T47D (cell line): ENCODE measurements at regions not wholly inside any gene's neighbourhood (a gene's known extent, or its start where the extent isn't known, plus 50 kb on each side); places are given as distances from the start of the nearest gene placed in this dataset.

ENCODE experiments used
- DNase-seq, 2 experiments: peaks; one replicate each; pipeline versions ENCODE4 v3.0.0 to v3.0.0-alpha.2; 2011 to 2012; ENCODE audit warnings: low read depth in 1 of 2, low spot score in 1 of 2
- JUND ChIP-seq: IDR thresholded peaks from 2 replicates; pipeline ENCODE4 v1.6.1; 2012; ENCODE audit warnings: low read depth
- in situ Hi-C: cut with HindIII; loops from 2 replicates; pipeline ENCODE4 v1.10.0; 2016; ENCODE audit warnings: low sequenced_read_pairs, low pct_unique_long_range_greater_than_20kb

GRCh38 chr3:184659797-184660301 is 52.0 kb downstream of the MAGEF1 start:
- TF ChIP-seq JUND, result no peak
- peak; percentile 41 to 50 for DNase-seq
- in situ Hi-C loops, result no loop called here

DNA sequence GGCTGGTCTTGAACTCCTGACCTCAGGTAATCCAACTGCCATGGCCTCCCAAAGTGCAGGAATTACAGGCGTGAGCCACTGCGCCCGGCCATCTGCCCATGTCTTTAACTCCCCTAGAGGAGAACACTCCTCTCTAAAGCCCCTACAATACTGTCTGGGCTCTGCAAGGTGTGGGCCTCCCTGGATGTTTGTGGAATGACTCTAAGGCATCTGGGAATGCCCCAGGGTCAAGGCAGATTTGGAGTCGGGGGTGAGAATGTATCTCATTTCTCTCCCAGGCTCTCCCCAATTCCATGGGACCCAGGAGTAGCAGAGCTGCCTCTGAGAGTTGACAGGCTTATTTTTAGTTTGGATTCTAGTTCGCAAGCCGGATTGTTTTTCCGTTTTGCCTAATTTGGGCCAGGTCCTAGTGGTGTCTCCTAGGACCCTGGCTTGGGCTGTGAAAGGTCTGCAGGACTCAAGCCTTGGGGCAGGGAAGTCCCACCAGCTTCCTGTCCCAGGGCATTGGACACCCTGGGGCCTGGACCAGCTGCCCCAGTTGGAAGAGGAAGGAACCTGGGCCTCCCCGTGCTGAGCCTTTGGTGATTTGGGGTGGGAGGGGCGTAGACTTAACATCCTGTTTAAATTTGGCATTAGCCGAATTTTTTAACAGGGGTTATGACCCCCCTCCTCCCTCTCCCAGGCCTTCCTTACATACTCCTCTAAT is 53.5 kb downstream of the MAGEF1 start:
- in situ Hi-C loops, result no loop called here
- no peak for DNase-seq
- TF ChIP-seq JUND, result no peak

DNA sequence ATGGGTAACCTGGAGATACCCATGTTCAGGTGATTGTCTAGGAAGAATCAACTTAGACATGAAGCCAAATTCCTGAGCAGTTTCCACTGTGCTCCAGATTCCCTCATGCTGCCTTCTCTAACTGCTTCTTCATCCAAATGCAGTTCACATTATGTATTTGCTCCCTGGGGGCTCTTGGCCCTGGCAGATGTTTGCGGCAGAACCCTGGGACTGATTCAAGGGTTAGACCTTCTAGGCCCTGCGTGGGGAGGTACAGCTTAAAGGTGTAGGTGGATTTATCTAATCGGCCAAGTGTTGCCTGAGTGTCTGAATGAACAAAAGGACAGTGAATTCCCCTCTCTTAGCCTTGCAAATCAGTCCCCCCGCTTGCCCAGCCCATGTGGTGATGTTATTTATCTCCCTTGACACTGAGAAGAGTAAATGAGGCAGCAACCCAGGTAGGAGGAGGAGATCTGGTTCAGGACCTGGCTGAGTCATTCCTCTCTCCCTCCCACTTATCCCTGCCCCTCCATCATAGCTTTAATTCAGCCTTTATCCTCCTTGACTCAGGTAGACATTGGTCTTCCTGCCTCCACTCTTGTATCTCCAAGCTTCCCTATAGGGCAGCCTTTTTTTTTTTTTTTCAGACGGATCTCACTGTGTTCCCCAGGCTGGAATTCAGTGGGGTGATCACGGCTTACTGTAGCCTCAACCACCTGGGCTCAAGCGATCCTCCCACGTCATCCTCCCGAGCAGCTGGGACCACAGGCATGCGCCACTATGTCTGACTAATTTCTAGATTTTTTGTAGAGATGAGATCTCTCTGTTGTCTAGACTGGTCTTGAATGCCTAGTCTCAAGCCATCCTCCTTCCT is 54.8 kb downstream of the MAGEF1 start:
- TF ChIP-seq JUND, result no peak
- in situ Hi-C loops, result no loop called here
- no peak for DNase-seq

GRCh38 chr3:184656458-184656828 is 55.4 kb downstream of the MAGEF1 start:
- DNase-seq, result no peak
- in situ Hi-C loops, result no loop called here
- no peak for TF ChIP-seq JUND

DNA sequence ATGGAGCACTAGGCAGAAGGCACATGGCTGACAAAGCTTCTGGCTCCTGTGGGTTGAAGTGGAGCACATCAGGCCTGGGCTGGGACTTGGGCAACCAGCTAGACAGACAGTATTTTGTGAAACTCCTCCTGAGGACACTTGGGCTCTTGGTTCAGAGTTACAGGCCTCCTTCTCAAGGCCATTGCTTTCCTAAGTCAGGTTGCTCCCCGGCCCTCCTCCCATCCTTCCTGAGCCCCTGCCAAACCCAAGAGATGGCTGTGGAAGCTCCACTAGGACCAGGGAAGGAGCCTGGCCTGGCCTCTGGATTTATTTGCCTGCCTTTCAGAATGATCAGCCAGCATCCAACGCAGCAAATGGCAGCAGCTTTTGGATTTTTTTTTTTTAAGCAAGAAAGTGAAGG is 56.3 kb downstream of the MAGEF1 start:
- no peak for TF ChIP-seq JUND
- in situ Hi-C loops, result no loop called here
- DNase-seq, result no peak

DNA sequence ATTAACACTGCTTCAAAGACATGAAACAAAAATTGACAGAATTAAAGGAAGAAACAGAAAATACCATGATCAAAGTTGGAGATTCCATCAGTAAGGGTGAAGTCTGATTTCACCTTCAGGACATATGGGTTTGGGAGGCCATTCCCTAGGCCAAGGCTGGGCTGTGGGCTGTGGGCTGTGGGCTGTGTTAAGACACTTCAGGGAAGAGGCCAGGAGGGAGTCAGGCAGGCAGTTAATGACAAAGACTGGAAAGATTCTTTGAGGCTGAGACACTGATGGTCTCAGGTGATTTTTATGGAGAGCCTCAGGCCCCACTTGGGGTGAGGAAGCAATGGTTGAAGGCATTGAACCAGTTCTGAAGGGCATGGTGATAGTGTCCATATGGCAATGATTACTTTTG is 57.5 kb downstream of the MAGEF1 start:
- in situ Hi-C loops, result no loop called here
- DNase-seq, result no peak
- no peak for TF ChIP-seq JUND

DNA sequence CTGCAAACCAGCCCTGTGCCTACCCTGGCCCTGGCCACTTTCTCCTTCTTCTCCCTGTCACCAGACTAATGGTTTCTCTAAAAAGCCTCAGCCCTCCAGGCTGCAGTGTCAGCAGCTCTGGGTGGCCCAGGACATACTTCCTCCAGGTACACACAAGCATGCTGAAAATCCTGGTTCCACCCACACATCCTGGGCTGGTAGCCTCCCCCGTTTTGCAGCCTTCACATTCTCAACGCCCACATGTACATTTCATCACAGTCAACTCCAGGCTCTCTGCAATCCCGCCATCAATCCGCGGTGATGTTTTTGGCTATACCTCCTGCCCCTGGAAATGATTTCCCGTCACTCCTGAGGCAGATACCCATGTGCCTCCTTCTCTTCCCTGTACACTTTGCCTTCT is 59.4 kb downstream of the MAGEF1 start:
- in situ Hi-C loops, result no loop called here
- DNase-seq, result no peak
- no peak for TF ChIP-seq JUND

- TF ChIP-seq JUND, result no peak
These were observed 60.0 kb downstream of the MAGEF1 start for GRCh38 chr3:184651904-184652303.

GRCh38 chr3:184648636-184649035 is 63.2 kb downstream of the MAGEF1 start:
- no peak for TF ChIP-seq JUND
- in situ Hi-C loops, result no loop called here
- DNase-seq, result no peak

More at GRCh38 chr3:184651904-184652303, 60.0 kb downstream of the MAGEF1 start:
- no peak for DNase-seq
- in situ Hi-C loops, result no loop called here

DNA sequence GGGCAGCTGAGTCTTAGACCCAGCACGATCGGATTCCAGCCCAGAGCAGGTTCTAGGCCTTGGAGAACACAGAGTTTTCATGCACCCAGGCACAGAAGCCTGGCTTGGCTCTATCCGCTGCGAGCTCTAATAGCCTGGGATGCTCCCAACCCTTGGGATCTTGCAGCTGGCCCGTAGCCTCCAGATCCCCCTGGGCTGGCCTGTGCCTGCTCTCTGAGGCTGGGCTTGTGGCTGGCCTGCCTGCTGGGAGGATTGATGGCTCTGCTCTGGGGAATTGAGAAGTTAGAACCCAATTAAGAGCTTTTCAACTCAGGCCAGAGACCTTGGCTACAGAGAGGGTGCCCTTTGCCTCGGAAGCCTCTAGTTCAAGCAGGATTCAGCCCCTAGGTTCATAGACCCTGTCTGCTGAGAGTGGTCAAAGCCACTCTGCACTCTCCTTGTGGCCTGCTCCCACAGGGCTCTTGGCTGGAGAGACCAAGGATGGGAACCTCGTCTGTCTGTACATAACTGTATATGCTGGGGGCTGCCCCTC is 64.4 kb downstream of the MAGEF1 start:
- in situ Hi-C loops, result no loop called here
- TF ChIP-seq JUND, result no peak
- DNase-seq, result no peak

DNA sequence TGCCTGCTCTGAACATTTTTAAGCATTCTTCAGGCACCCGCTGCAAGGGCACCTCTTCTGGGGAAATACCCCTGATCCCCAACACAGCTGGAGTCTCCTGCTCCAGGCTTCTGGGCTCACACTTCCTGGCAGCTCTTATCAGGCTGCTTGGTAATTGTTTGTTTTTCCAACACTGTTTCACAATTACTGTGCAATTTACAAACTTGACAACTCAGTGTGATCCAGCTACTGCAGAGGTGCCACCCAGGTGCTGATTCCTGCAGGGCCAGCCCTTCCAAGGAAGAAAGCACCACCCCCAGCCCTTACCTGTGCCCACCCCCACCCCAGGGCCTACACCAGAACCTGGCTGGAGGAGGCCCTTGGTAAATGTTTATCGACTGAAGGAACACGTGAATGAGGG is 66.5 kb downstream of the MAGEF1 start:
- in situ Hi-C loops, result no loop called here
- no peak for DNase-seq
- no peak for TF ChIP-seq JUND

DNA sequence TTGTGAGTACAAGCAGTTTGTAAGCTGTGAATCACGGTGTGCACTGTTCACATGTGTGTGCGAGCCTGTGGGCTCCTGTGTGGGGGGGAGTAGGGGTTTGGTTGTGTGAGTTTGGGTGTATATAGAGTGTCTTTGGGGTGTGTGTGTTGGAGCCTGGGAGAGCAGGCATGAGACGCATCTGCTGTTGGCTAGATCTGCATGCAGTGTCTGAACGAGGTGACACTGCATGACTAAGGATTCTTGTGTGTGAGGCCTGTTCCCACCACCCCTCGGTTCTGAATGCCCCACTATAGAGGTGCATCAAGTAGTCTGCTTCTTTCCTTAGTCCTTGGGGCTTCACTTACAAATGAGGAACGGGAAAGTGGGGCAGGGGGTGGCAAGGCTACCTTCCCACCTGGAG is 68.4 kb downstream of the MAGEF1 start:
- in situ Hi-C loops, result no loop called here
- no peak for DNase-seq
- TF ChIP-seq JUND, result no peak
